B cell (primary cell): ENCODE measurements at regions not wholly inside any gene's neighbourhood (a gene's known extent, or its start where the extent isn't known, plus 50 kb on each side); places are given as distances from the start of the nearest gene placed in this dataset.

Source experiments
- ATAC-seq: fragments of 200-7000 bp; cut with Tn5 transposase; one replicate; pipeline ENCODE4 v1.10.0; 2021; ENCODE audit warnings: low read depth, mild to moderate bottlenecking, moderate number of reproducible peaks, moderate library complexity
- CTCF ChIA-PET: fragments of 350-600 bp; sonication (Branson Sonifier 250); formaldehyde crosslinking; loops from one replicate; lab custom pipeline; 2021; ENCODE audit warnings: antibody characterized with exemption, inconsistent platforms; lab: Charles Lee
- POLR2A ChIA-PET: fragments of 350-600 bp; sonication (Branson Sonifier 250); formaldehyde crosslinking; loops from one replicate; lab custom pipeline; 2021; ENCODE audit warnings: antibody characterized with exemption; lab: Charles Lee
- DNase-seq: peaks from one replicate; pipeline ENCODE4 v3.0.0; 2013
- H2AFZ ChIP-seq: 2 replicates; pipeline ENCODE4 v1.6.1; 2012; ENCODE audit warnings: mild to moderate bottlenecking, low read depth, low read length; ENCODE audit not compliant: insufficient read depth, poor library complexity, severe bottlenecking
- H3K27ac ChIP-seq, 2 donors: 1 replicate in 1 of 2; 2 replicates in 1 of 2; pipeline ENCODE4 v1.5.1; 2012 to 2013; ENCODE audit warnings: low read length in 2 of 2, mild to moderate bottlenecking in 2 of 2, moderate library complexity in 1 of 2
- H3K27me3 ChIP-seq, 4 experiments: fragments of 200-600 bp in 1 of 4; sonication (generic) in 1 of 4; replicated peaks in 1 of 4; 1 replicate in 2 of 4; 2 replicates in 2 of 4; pipeline versions ENCODE4 v1.6.1 to v1.7.0; 2013 to 2016; ENCODE audit warnings: low read length in 3 of 4, mild to moderate bottlenecking in 2 of 4, mixed read lengths in 1 of 4, moderate library complexity in 1 of 4; ENCODE audit not compliant: insufficient read depth in 4 of 4, control insufficient read depth in 3 of 4; ENCODE audit errors: control extremely low read depth in 1 of 4
- H3K36me3 ChIP-seq, 2 experiments: replicated peaks in 1 of 2; 1 replicate in 1 of 2; 2 replicates in 1 of 2; pipeline versions ENCODE4 v1.6.1 to v1.7.1; 2013; ENCODE audit warnings: low read length in 1 of 2; ENCODE audit not compliant: insufficient read depth in 2 of 2, control insufficient read depth in 1 of 2; ENCODE audit errors: control extremely low read depth in 1 of 2, extremely low read depth in 1 of 2
- H3K4me1 ChIP-seq, 2 donors: fragments of 200-600 bp in 1 of 2; sonication (generic) in 1 of 2; 1 replicate in 1 of 2; 2 replicates in 1 of 2; pipeline versions ENCODE4 v1.5.1 to v1.6.1; 2013 to 2017; ENCODE audit warnings: low read length in 2 of 2; ENCODE audit not compliant: control insufficient read depth in 2 of 2, insufficient read depth in 2 of 2
- H3K4me2 ChIP-seq: replicated peaks from 2 replicates; pipeline ENCODE3; 2012; ENCODE audit warnings: mild to moderate bottlenecking, low read depth, low read length; ENCODE audit not compliant: poor library complexity, severe bottlenecking
- H3K4me3 ChIP-seq, 5 experiments: fragments of 200-600 bp in 1 of 5; sonication (generic) in 1 of 5; 1 replicate in 3 of 5; 2 replicates in 2 of 5; pipeline versions ENCODE4 v1.5.1 to v1.7.0; 2011 to 2016; ENCODE audit warnings: low read length in 4 of 5, mild to moderate bottlenecking in 4 of 5, low read depth in 2 of 5, control low read depth in 1 of 5, moderate library complexity in 1 of 5; ENCODE audit not compliant: insufficient read depth in 1 of 5; ENCODE audit errors: control extremely low read depth in 1 of 5, extremely low read depth in 1 of 5
- H3K79me2 ChIP-seq: fragments of 200-600 bp; sonication (generic); one replicate; pipeline ENCODE4 v1.6.0; 2016; ENCODE audit warnings: low read length; ENCODE audit not compliant: control insufficient read depth, insufficient read depth
- H3K9ac ChIP-seq: fragments of 200-600 bp; sonication (generic); 2 replicates; pipeline ENCODE4 v1.6.1; 2017; ENCODE audit warnings: mild to moderate bottlenecking, low read length, moderate library complexity
- H3K9me3 ChIP-seq, 3 donors: one replicate each; pipeline versions ENCODE4 v1.6.1 to v1.7.1; 2013; ENCODE audit warnings: low read length in 2 of 3; ENCODE audit not compliant: control insufficient read depth in 2 of 3, insufficient read depth in 1 of 3; ENCODE audit errors: control extremely low read depth in 1 of 3
- H4K20me1 ChIP-seq: 2 replicates; pipeline ENCODE4 v1.6.0; 2012; ENCODE audit warnings: mild to moderate bottlenecking, low read length; ENCODE audit not compliant: insufficient read depth, control insufficient read depth, poor library complexity, severe bottlenecking
- H3K27ac Mint-ChIP-seq: one replicate; pipeline ENCODE4 v1.8.0; 2021; ENCODE audit warnings: mixed read lengths
- H3K27me3 Mint-ChIP-seq: one replicate; pipeline ENCODE4 v1.8.0; 2021; ENCODE audit warnings: mixed read lengths
- H3K4me1 Mint-ChIP-seq: one replicate; pipeline ENCODE4 v1.8.0; 2021; ENCODE audit warnings: mixed read lengths
- H3K4me3 Mint-ChIP-seq: one replicate; pipeline ENCODE4 v1.8.0; 2021; ENCODE audit warnings: mixed read lengths
- H3K9me3 Mint-ChIP-seq: one replicate; pipeline ENCODE4 v1.8.0; 2022; ENCODE audit warnings: mixed read lengths; ENCODE audit not compliant: insufficient read depth
- CTCF ChIP-seq: fragments of 200-600 bp; IDR thresholded peaks from one replicate; pipeline ENCODE4 v1.8.0; 2022; ENCODE audit warnings: antibody characterized with exemption, mild to moderate bottlenecking
- EZH2 ChIP-seq: IDR thresholded peaks from 2 replicates; pipeline ENCODE4 v1.6.1; 2012; ENCODE audit warnings: borderline replicate concordance, low read depth, mild to moderate bottlenecking, moderate library complexity, low read length; ENCODE audit not compliant: insufficient read depth, poor library complexity, severe bottlenecking
- WGBS: methylation state at CpG from one replicate; pipeline ENCODE4 v1.1.5; 2013; ENCODE audit warnings: missing lambda C conversion rate; ENCODE audit not compliant: insufficient coverage; 5-methylcytosine and 5-hydroxymethylcytosine counted together
- intact Hi-C: fragments of 100-400 bp; cut with micrococcal nuclease; formaldehyde crosslinking; loops from one replicate; pipeline ENCODE4 v1.10.0; 2022

DNA sequence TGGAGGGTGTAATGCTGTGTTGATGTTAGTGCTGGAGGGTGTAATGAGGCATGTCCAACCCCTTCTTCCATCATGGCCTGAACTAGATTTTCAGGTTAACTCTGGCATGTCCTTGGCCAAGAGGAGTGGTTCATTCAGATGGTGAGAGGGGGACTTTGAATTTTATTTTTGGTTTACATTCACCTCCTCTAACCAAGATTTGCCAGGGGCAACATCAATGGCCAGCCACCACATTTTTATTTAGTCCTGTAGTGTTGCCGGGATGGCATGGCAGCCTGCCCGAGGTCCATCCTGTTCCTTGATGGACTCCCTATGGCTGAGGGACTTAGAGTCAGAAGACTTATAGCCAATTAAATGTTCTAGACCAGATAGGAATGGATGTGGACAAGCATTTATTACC lies 484.6 kb upstream of the HS6ST1 start:
- no CpG with 5 or more reads among the region's 2 CpGs for WGBS
- no peaks in the 10 kb centered on the region for H3K9me3 ChIP-seq

DNA sequence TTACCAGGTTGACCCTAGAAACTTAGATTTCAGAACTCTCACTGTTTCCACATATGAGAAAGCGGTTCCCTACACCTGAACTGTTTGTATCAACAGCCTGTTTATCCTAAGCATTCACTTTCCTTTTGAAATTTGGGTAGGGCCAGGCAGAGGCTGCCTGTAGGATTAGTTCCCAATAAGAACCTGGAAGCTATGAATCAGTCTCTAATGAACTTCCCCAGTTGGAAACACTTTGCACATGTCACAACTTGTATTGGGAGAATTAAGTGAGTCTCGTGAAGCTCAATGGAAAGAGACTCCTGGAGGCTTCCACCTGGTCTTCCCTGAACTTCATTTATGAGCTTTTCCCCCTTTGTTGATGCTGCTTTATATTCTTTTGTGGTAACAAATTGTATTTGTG lies 486.6 kb upstream of the HS6ST1 start:
- H3K79me2 ChIP-seq, result no peaks in the 10 kb centered on the region
- no peak overlapping the region for H3K4me3 Mint-ChIP-seq
- H3K27me3 Mint-ChIP-seq, result peaks cover 7% of the 10 kb centered on the region
- no peaks in the 10 kb centered on the region for H4K20me1 ChIP-seq
- H3K27me3 ChIP-seq, result peaks cover 0 to 5% (median 1%) of the 10 kb centered on the region in 4 experiments
- no peak overlapping the region for H3K27ac Mint-ChIP-seq
- no peak overlapping the region for H3K9ac ChIP-seq
- ATAC-seq, result no peak
- ChIA-PET POLR2A (no interaction called here), CTCF (interaction anchor here (0.6 kb wide), 1 partner anchor 289 kb away, joined by 4 read pairs; no protein-coding TSS in a partner anchor)
- 100% methylated on average over 1 of the region's 2 CpGs for WGBS
- no peaks in the 10 kb centered on the region for H3K9me3 Mint-ChIP-seq
- H3K4me2 ChIP-seq, result no peak overlapping the region
- H3K4me3 ChIP-seq, result no peak overlapping the region
- no peaks in the 10 kb centered on the region for H3K4me1 Mint-ChIP-seq
- H2AFZ ChIP-seq, result no peak overlapping the region
- H3K36me3 ChIP-seq, result no peaks in the 10 kb centered on the region
- H3K27ac ChIP-seq, result no peak overlapping the region
- no peaks in the 10 kb centered on the region for H3K4me1 ChIP-seq
- no peak for TF ChIP-seq CTCF
- no peak for TF ChIP-seq EZH2
- intact Hi-C loops, result no loop called here
- peaks cover 0 to 5% (median 0%) of the 10 kb centered on the region in 3 donors for H3K9me3 ChIP-seq
- no peak for DNase-seq

More for the DNA sequence above, 484.6 kb upstream of the HS6ST1 start:
- DNase-seq (no peak), ATAC-seq (no peak)
- no peak overlapping the region for H3K4me3 ChIP-seq
- Mint-ChIP-seq H3K4me1 (no peaks in the 10 kb centered on the region), H3K27me3 (peaks cover 3% of the 10 kb centered on the region), H3K4me3 (no peak overlapping the region), H3K27ac (no peak overlapping the region), H3K9me3 (no peaks in the 10 kb centered on the region)
- no peak overlapping the region for H3K4me2 ChIP-seq
- no peaks in the 10 kb centered on the region for H4K20me1 ChIP-seq
- ChIA-PET CTCF (no interaction called here), POLR2A (no interaction called here)
- H3K79me2 ChIP-seq, result no peaks in the 10 kb centered on the region
- H3K27me3 ChIP-seq, result peaks cover 0 to 3% (median 0%) of the 10 kb centered on the region in 4 experiments
- H3K36me3 ChIP-seq, result no peaks in the 10 kb centered on the region
- TF ChIP-seq CTCF, result no peak
- TF ChIP-seq EZH2, result no peak
- H3K4me1 ChIP-seq, result no peaks in the 10 kb centered on the region
- H3K9ac ChIP-seq, result no peak overlapping the region
- no peak overlapping the region for H2AFZ ChIP-seq
- intact Hi-C loops, result no loop called here
- H3K27ac ChIP-seq, result no peak overlapping the region
